HepG2 (cell line): ENCODE measurements at regions not wholly inside any gene's neighbourhood (a gene's known extent, or its start where the extent isn't known, plus 50 kb on each side); places are given as distances from the start of the nearest gene placed in this dataset.

Experiments
- ATAC-seq: fragments of 200-7000 bp; cut with Tn5 transposase; 3 replicates; pipeline ENCODE4 v1.9.1; 2020; ENCODE audit warnings: mild to moderate bottlenecking, moderate library complexity
- BruUV-seq: library from RNA; stranded (reverse); fragments of 400-500 nt; replicated peaks from 2 replicates; lab custom pipeline; 2021; lab: Mats Ljungman, UMichigan
- CTCF ChIA-PET: fragments of 300-600 bp; formaldehyde crosslinking; extraction: SDS; loops from one replicate; lab custom pipeline; 2021; ENCODE audit warnings: low total read pairs, inconsistent platforms, low intra/inter-chr PET ratio; lab: Yijun Ruan, JAX
- POLR2A ChIA-PET: fragments of 350-600 bp; sonication (Branson Sonifier 250); formaldehyde crosslinking; loops from one replicate; lab custom pipeline; 2020; ENCODE audit warnings: antibody characterized with exemption, inconsistent platforms; lab: Yijun Ruan, JAX
- DNase-seq: peaks from one replicate; pipeline ENCODE4 v3.0.0-alpha.2; 2015; ENCODE audit warnings: low spot score
- FAIRE-seq: peaks from 3 replicates; lab custom pipeline; 2011; peaks lifted over from hg19 to GRCh38; lab: Jason Lieb, UNC
- H2AFZ ChIP-seq: one replicate; pipeline ENCODE4 v1.6.1; 2011; ENCODE audit warnings: low read length, inconsistent platforms
- H3K27ac ChIP-seq: fragments of 300-600 bp; 3 replicates; pipeline ENCODE4 v1.8.0; 2011; ENCODE audit warnings: mixed run types, mild to moderate bottlenecking, mixed read lengths, low read length, inconsistent platforms; ENCODE audit not compliant: insufficient read depth; ENCODE audit errors: extremely low read length
- H3K27me3 ChIP-seq, 2 experiments: fragments of 200-600 bp in 1 of 2; 2 replicates in 1 of 2; 3 replicates in 1 of 2; pipeline versions ENCODE4 v1.6.0 to v1.8.0; 2011; ENCODE audit warnings: low read length in 2 of 2, mild to moderate bottlenecking in 2 of 2, moderate library complexity in 2 of 2, inconsistent platforms in 1 of 2; ENCODE audit not compliant: insufficient read depth in 2 of 2, control insufficient read depth in 1 of 2
- H3K36me3 ChIP-seq, 2 experiments: fragments of 200-600 bp in 1 of 2; replicated peaks in 1 of 2; 2 replicates in 1 of 2; 3 replicates in 1 of 2; pipeline versions ENCODE4 v1.5.1 to v1.8.0; 2011; ENCODE audit warnings: low read length in 2 of 2, inconsistent platforms in 1 of 2; ENCODE audit not compliant: insufficient read depth in 2 of 2, control insufficient read depth in 1 of 2
- H3K4me1 ChIP-seq: 2 replicates; pipeline ENCODE4 v1.5.1; 2012; ENCODE audit warnings: low read length, inconsistent platforms; ENCODE audit not compliant: insufficient read depth
- H3K4me2 ChIP-seq: 2 replicates; pipeline ENCODE4 v1.6.0; 2011; ENCODE audit warnings: low read depth, low read length, inconsistent platforms
- H3K4me3 ChIP-seq, 3 experiments: fragments of 200-600 bp in 1 of 3; sonication (generic), shearing (Covaris generic) in 1 of 3; replicated peaks in 1 of 3; 2 replicates each; pipeline ENCODE4 v1.5.1; 2011 to 2016; ENCODE audit warnings: low read length in 3 of 3, inconsistent platforms in 2 of 3, low read depth in 2 of 3, mild to moderate bottlenecking in 2 of 3, control low read depth in 1 of 3, mixed read lengths in 1 of 3; ENCODE audit not compliant: insufficient read depth in 1 of 3
- H3K79me2 ChIP-seq: one replicate; pipeline ENCODE4 v1.6.1; 2011; ENCODE audit warnings: low read length, inconsistent platforms; ENCODE audit not compliant: insufficient read depth
- H3K9ac ChIP-seq: 2 replicates; pipeline ENCODE4 v1.6.0; 2011; ENCODE audit warnings: mild to moderate bottlenecking, low read depth, low read length, inconsistent platforms; ENCODE audit not compliant: insufficient read depth
- H3K9me3 ChIP-seq: 2 replicates; pipeline ENCODE4 v1.5.1; 2012; ENCODE audit warnings: mild to moderate bottlenecking, low read length
- H4K20me1 ChIP-seq: 2 replicates; pipeline ENCODE4 v1.6.0; 2011; ENCODE audit warnings: inconsistent platforms, mild to moderate bottlenecking, low read length, moderate library complexity; ENCODE audit not compliant: insufficient read depth
- ARNT2 ChIP-seq: sonication (generic); formaldehyde crosslinking; IDR thresholded peaks from 2 replicates; pipeline ENCODE4 v1.8.0; 2022; ENCODE audit warnings: mild to moderate bottlenecking, low read depth, missing genetic modification reagents, moderate library complexity
- ATAD3A ChIP-seq: sonication (generic); formaldehyde crosslinking; IDR thresholded peaks from 2 replicates; pipeline ENCODE4 v1.4.0; 2020; ENCODE audit warnings: missing genetic modification reagents
- CC2D1A ChIP-seq: sonication (generic); formaldehyde crosslinking; IDR thresholded peaks from 2 replicates; pipeline ENCODE4 v1.8.1; 2023; ENCODE audit warnings: mild to moderate bottlenecking, missing genetic modification reagents
- GPN1 ChIP-seq: sonication (generic); formaldehyde crosslinking; IDR thresholded peaks from 2 replicates; pipeline ENCODE4 v1.5.1; 2020; ENCODE audit warnings: missing genetic modification reagents, borderline replicate concordance
- ISL2 ChIP-seq: sonication (generic); formaldehyde crosslinking; IDR thresholded peaks from 2 replicates; pipeline ENCODE4 v1.5.0; 2020; ENCODE audit warnings: missing genetic modification reagents
- MAFK ChIP-seq, 2 experiments: IDR thresholded peaks in 1 of 2; conservative IDR thresholded peaks in 1 of 2; 2 replicates each; pipeline ENCODE4 v1.6.1; 2011; ENCODE audit warnings: improper control_type of control experiment in 2 of 2, low read length in 2 of 2
- SMC3 ChIP-seq: IDR thresholded peaks from 2 replicates; pipeline ENCODE4 v1.6.1; 2011; ENCODE audit warnings: low read length, improper control_type of control experiment
- ZFP82 ChIP-seq: sonication (generic); formaldehyde crosslinking; IDR thresholded peaks from 2 replicates; pipeline ENCODE4 v1.5.1; 2020; ENCODE audit warnings: mild to moderate bottlenecking, missing genetic modification reagents, borderline replicate concordance
- ZIK1 ChIP-seq: sonication (generic); formaldehyde crosslinking; IDR thresholded peaks from 2 replicates; pipeline ENCODE4 v1.5.0; 2020; ENCODE audit warnings: mild to moderate bottlenecking, low read depth, missing genetic modification reagents, borderline replicate concordance
- ZNF180 ChIP-seq: sonication (generic); formaldehyde crosslinking; IDR thresholded peaks from 2 replicates; pipeline ENCODE4 v1.4.0; 2020; ENCODE audit warnings: low read depth, missing genetic modification reagents, borderline replicate concordance
- ZNF230 ChIP-seq: sonication (generic); formaldehyde crosslinking; IDR thresholded peaks from 2 replicates; pipeline ENCODE4 v1.4.0; 2020; ENCODE audit warnings: mild to moderate bottlenecking, missing genetic modification reagents
- ZNF24 ChIP-seq: fragments of 450-650 bp; IDR thresholded peaks from 2 replicates; pipeline ENCODE4 v1.6.1; 2017; ENCODE audit warnings: antibody characterized with exemption, mild to moderate bottlenecking
- ZNF251 ChIP-seq: sonication (generic); formaldehyde crosslinking; IDR thresholded peaks from 2 replicates; pipeline ENCODE4 v1.9.0; 2021; ENCODE audit warnings: mild to moderate bottlenecking, missing genetic modification reagents
- ZNF335 ChIP-seq: sonication (generic); formaldehyde crosslinking; IDR thresholded peaks from 2 replicates; pipeline ENCODE4 v1.4.0; 2020; ENCODE audit warnings: missing genetic modification reagents
- ZNF432 ChIP-seq: sonication (generic); formaldehyde crosslinking; IDR thresholded peaks from 2 replicates; pipeline ENCODE4 v1.5.0; 2020; ENCODE audit warnings: missing genetic modification reagents, mild to moderate bottlenecking, borderline replicate concordance
- WGBS: methylation state at CpG from one replicate; pipeline ENCODE4 v1.1.6; 2017; ENCODE audit warnings: low lambda C conversion rate; 5-methylcytosine and 5-hydroxymethylcytosine counted together
- in situ Hi-C: cut with HindIII; loops from 2 replicates; pipeline ENCODE4 v1.10.0; 2017; ENCODE audit warnings: low pct_unique_long_range_greater_than_20kb; ENCODE audit not compliant: extremely low pct_ligation_motif_present
- intact Hi-C: fragments of 100-400 bp; cut with micrococcal nuclease; formaldehyde crosslinking; loops from one replicate; pipeline ENCODE4 v1.10.0; 2022; ENCODE audit not compliant: unreplicated experiment
- TF ChIP-seq, protein P1 (sequence below): sonication (generic); formaldehyde crosslinking; IDR thresholded peaks from 2 replicates; pipeline ENCODE4 v1.5.0; 2020; ENCODE audit warnings: missing genetic modification reagents
- TF ChIP-seq, protein P2 (sequence below): sonication (generic); formaldehyde crosslinking; IDR thresholded peaks from 2 replicates; pipeline ENCODE4 v1.9.0; 2021; ENCODE audit warnings: missing genetic modification reagents, borderline replicate concordance
- TF ChIP-seq, protein P3 (sequence below): sonication (generic); formaldehyde crosslinking; IDR thresholded peaks from 2 replicates; pipeline ENCODE4 v1.4.0; 2020; ENCODE audit warnings: mild to moderate bottlenecking, missing genetic modification reagents
- TF ChIP-seq, protein P4 (sequence below): IDR thresholded peaks from 2 replicates; pipeline ENCODE4 v1.6.1; 2016; ENCODE audit warnings: low read depth
- TF ChIP-seq, protein P5 (sequence below): sonication (generic); formaldehyde crosslinking; IDR thresholded peaks from 2 replicates; pipeline ENCODE4 v1.8.0; 2023; ENCODE audit warnings: mild to moderate bottlenecking, missing genetic modification reagents

DNA sequence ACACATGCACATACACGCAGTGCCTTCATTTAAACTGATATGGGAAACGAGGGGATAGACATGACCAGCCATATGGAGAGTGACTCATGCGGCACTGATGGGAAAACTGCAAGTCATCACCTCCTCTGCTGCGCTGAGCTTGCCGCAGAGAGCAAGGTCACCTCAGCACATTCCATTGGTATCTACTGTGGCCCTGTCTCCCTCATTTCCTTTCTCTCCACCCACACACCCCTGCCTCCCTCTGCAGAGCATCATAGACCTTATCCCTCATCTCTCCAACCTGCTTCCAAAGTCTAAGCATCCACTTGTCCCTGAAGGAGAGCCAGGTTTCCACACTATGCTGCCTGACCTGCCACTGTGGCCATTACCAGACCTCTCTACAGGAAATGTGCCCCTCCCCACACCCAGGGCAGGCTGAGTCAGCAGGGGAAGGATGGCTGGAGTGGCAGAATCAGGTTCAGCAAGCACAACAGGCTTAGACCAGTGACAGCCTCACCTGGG lies 116.9 kb upstream of the SNX19 start:
- no TSS peak for BruUV-seq
- intact Hi-C loops = no loop called here
- no peaks in the 10 kb centered on the region for H3K4me1 ChIP-seq
- WGBS = 9% methylated on average over 5 of the region's 5 CpGs
- DNase-seq (peak; percentile 18), ATAC-seq (peak; percentile 54), FAIRE-seq (no peak)
- H3K27ac ChIP-seq = no peak overlapping the region
- no peak overlapping the region for H3K4me2 ChIP-seq
- no peaks in the 10 kb centered on the region for H3K36me3 ChIP-seq
- POLR2A ChIA-PET = no interaction called here
- in situ Hi-C loops = no loop called here
- no peak overlapping the region for H2AFZ ChIP-seq
- no peaks in the 10 kb centered on the region for H3K9me3 ChIP-seq
- H3K9ac ChIP-seq = no peak overlapping the region
- no peak overlapping the region for H3K4me3 ChIP-seq
- no peaks in the 10 kb centered on the region for H3K79me2 ChIP-seq
- CTCF ChIA-PET = no interaction called here
- H3K27me3 ChIP-seq = peaks cover 1 to 22% of the 10 kb centered on the region in 2 experiments; a peak in 3 of 5 replicates
- H4K20me1 ChIP-seq = no peaks in the 10 kb centered on the region
- TF ChIP-seq ATAD3A (CRISPR knock-in tag) (no peak), ZNF230 (no peak), ZIK1 (CRISPR knock-in tag) (no peak), SMC3 (no peak), MAFK (conservative IDR thresholded peaks at IDR 0.05 in 1 of 2, IDR thresholded peaks at IDR 0.05 in 1 of 2; ENCODE audit: low read length in 2 of 2) (peak in 1 of 2 experiments; percentile 75; a peak in 2 of 4 replicates), ZNF432 (CRISPR knock-in tag) (no peak), ISL2 (CRISPR knock-in tag) (no peak), ZNF251 (CRISPR knock-in tag) (no peak), ZNF24 (no peak), CC2D1A (no peak), GPN1 (CRISPR knock-in tag) (no peak), ARNT2 (no peak), ZNF335 (CRISPR knock-in tag) (no peak), ZNF180 (CRISPR knock-in tag) (no peak), ZFP82 (CRISPR knock-in tag) (no peak)
- TF ChIP-seq, protein P1, sequence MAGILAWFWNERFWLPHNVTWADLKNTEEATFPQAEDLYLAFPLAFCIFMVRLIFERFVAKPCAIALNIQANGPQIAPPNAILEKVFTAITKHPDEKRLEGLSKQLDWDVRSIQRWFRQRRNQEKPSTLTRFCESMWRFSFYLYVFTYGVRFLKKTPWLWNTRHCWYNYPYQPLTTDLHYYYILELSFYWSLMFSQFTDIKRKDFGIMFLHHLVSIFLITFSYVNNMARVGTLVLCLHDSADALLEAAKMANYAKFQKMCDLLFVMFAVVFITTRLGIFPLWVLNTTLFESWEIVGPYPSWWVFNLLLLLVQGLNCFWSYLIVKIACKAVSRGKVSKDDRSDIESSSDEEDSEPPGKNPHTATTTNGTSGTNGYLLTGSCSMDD (CRISPR knock-in tag) = no peak
- TF ChIP-seq, protein P2, sequence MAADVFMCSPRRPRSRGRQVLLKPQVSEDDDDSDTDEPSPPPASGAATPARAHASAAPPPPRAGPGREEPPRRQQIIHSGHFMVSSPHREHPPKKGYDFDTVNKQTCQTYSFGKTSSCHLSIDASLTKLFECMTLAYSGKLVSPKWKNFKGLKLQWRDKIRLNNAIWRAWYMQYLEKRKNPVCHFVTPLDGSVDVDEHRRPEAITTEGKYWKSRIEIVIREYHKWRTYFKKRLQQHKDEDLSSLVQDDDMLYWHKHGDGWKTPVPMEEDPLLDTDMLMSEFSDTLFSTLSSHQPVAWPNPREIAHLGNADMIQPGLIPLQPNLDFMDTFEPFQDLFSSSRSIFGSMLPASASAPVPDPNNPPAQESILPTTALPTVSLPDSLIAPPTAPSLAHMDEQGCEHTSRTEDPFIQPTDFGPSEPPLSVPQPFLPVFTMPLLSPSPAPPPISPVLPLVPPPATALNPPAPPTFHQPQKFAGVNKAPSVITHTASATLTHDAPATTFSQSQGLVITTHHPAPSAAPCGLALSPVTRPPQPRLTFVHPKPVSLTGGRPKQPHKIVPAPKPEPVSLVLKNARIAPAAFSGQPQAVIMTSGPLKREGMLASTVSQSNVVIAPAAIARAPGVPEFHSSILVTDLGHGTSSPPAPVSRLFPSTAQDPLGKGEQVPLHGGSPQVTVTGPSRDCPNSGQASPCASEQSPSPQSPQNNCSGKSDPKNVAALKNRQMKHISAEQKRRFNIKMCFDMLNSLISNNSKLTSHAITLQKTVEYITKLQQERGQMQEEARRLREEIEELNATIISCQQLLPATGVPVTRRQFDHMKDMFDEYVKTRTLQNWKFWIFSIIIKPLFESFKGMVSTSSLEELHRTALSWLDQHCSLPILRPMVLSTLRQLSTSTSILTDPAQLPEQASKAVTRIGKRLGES = no peak
- TF ChIP-seq, protein P3, sequence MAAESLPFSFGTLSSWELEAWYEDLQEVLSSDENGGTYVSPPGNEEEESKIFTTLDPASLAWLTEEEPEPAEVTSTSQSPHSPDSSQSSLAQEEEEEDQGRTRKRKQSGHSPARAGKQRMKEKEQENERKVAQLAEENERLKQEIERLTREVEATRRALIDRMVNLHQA (CRISPR knock-in tag) = no peak
- TF ChIP-seq, protein P4, sequence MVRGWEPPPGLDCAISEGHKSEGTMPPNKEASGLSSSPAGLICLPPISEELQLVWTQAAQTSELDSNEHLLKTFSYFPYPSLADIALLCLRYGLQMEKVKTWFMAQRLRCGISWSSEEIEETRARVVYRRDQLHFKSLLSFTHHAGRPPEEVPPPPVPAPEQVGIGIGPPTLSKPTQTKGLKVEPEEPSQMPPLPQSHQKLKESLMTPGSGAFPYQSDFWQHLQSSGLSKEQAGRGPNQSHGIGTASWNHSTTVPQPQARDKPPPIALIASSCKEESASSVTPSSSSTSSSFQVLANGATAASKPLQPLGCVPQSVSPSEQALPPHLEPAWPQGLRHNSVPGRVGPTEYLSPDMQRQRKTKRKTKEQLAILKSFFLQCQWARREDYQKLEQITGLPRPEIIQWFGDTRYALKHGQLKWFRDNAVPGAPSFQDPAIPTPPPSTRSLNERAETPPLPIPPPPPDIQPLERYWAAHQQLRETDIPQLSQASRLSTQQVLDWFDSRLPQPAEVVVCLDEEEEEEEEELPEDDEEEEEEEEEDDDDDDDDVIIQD (CRISPR knock-in tag) = no peak
- TF ChIP-seq, protein P5, sequence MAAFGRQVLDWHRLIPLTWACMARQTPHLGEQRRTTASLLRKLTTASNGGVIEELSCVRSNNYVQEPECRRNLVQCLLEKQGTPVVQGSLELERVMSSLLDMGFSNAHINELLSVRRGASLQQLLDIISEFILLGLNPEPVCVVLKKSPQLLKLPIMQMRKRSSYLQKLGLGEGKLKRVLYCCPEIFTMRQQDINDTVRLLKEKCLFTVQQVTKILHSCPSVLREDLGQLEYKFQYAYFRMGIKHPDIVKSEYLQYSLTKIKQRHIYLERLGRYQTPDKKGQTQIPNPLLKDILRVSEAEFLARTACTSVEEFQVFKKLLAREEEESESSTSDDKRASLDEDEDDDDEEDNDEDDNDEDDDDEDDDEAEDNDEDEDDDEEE (CRISPR knock-in tag) = no peak
